HUES64 (cell line): ENCODE measurements at regions not wholly inside any gene's neighbourhood (a gene's known extent, or its start where the extent isn't known, plus 50 kb on each side); places are given as distances from the start of the nearest gene placed in this dataset.

Experiments used
- H3K27ac ChIP-seq: 2 replicates; pipeline ENCODE4 v1.7.0; 2013; ENCODE audit warnings: low read depth, low read length, inconsistent platforms
- H3K27me3 ChIP-seq: 2 replicates; pipeline ENCODE4 v1.6.1; 2013; ENCODE audit warnings: mild to moderate bottlenecking, low read length; ENCODE audit not compliant: insufficient read depth
- H3K36me3 ChIP-seq: 2 replicates; pipeline ENCODE4 v1.6.1; 2013; ENCODE audit warnings: mild to moderate bottlenecking, low read length; ENCODE audit not compliant: insufficient read depth
- H3K4me1 ChIP-seq: 2 replicates; pipeline ENCODE4 v1.6.1; 2013; ENCODE audit warnings: mild to moderate bottlenecking, low read length, moderate library complexity; ENCODE audit not compliant: insufficient read depth
- H3K4me3 ChIP-seq: 2 replicates; pipeline ENCODE4 v1.5.1; 2013; ENCODE audit warnings: mild to moderate bottlenecking, low read length, moderate library complexity
- H3K9ac ChIP-seq: 2 replicates; pipeline ENCODE4 v1.6.1; 2013; ENCODE audit warnings: mild to moderate bottlenecking, low read depth, low read length
- H3K9me3 ChIP-seq: 2 replicates; pipeline ENCODE4 v1.6.1; 2013; ENCODE audit warnings: low read depth, low read length; ENCODE audit not compliant: insufficient read depth
- WGBS: fragments of 150-250, 120-280 bp; methylation state at CpG from one replicate; pipeline ENCODE4 v1.1.7; 2013; ENCODE audit warnings: missing lambda C conversion rate; 5-methylcytosine and 5-hydroxymethylcytosine counted together

- Histone ChIP-seq H3K27ac (no peak overlapping the region), H3K9me3 (no peaks in the 10 kb centered on the region), H3K27me3 (no peaks in the 10 kb centered on the region), H3K4me1 (no peaks in the 10 kb centered on the region), H3K9ac (no peak overlapping the region), H3K4me3 (no peak overlapping the region), H3K36me3 (no peaks in the 10 kb centered on the region)
- WGBS, result 95% methylated on average over 6 of the region's 6 CpGs
Measured at GRCh38 chr4:53785996-53786395, 194.7 kb upstream of the LNX1 start.

- 98% methylated on average over 3 of the region's 3 CpGs for WGBS
- H3K9me3 ChIP-seq, result no peaks in the 10 kb centered on the region
- H3K4me1 ChIP-seq, result no peaks in the 10 kb centered on the region
- no peak overlapping the region for H3K27ac ChIP-seq
- no peaks in the 10 kb centered on the region for H3K36me3 ChIP-seq
- H3K27me3 ChIP-seq, result no peaks in the 10 kb centered on the region
- no peak overlapping the region for H3K9ac ChIP-seq
- no peak overlapping the region for H3K4me3 ChIP-seq
Measured at GRCh38 chr4:53784112-53784511, 192.8 kb upstream of the LNX1 start.

GRCh38 chr4:53783208-53783859, 192.0 kb upstream of the LNX1 start:
- Histone ChIP-seq H3K4me1 (no peaks in the 10 kb centered on the region), H3K36me3 (no peaks in the 10 kb centered on the region), H3K9me3 (no peaks in the 10 kb centered on the region), H3K4me3 (no peak overlapping the region), H3K9ac (no peak overlapping the region), H3K27ac (no peak overlapping the region), H3K27me3 (no peaks in the 10 kb centered on the region)
- 24% methylated on average over 1 of the region's 1 CpG for WGBS

GRCh38 chr4:53782458-53782845, 191.2 kb upstream of the LNX1 start:
- no peaks in the 10 kb centered on the region for H3K4me1 ChIP-seq
- no peak overlapping the region for H3K27ac ChIP-seq
- no peaks in the 10 kb centered on the region for H3K9me3 ChIP-seq
- no peaks in the 10 kb centered on the region for H3K27me3 ChIP-seq
- no peaks in the 10 kb centered on the region for H3K36me3 ChIP-seq
- no peak overlapping the region for H3K4me3 ChIP-seq
- no peak overlapping the region for H3K9ac ChIP-seq
- 86% methylated on average over 2 of the region's 2 CpGs for WGBS

- no peak overlapping the region for H3K4me3 ChIP-seq
- H3K27me3 ChIP-seq, result no peaks in the 10 kb centered on the region
- H3K27ac ChIP-seq, result no peak overlapping the region
- H3K9me3 ChIP-seq, result no peaks in the 10 kb centered on the region
- no peaks in the 10 kb centered on the region for H3K36me3 ChIP-seq
- WGBS, result 87% methylated on average over 10 of the region's 10 CpGs
- no peaks in the 10 kb centered on the region for H3K4me1 ChIP-seq
- H3K9ac ChIP-seq, result no peak overlapping the region
Measured at GRCh38 chr4:53781629-53782457, 190.6 kb upstream of the LNX1 start.

- 91% methylated on average over 2 of the region's 4 CpGs for WGBS
- no peaks in the 10 kb centered on the region for H3K27me3 ChIP-seq
- H3K36me3 ChIP-seq, result no peaks in the 10 kb centered on the region
- H3K9ac ChIP-seq, result no peak overlapping the region
- H3K4me1 ChIP-seq, result no peaks in the 10 kb centered on the region
- H3K9me3 ChIP-seq, result no peaks in the 10 kb centered on the region
- H3K4me3 ChIP-seq, result no peak overlapping the region
- H3K27ac ChIP-seq, result no peak overlapping the region
Measured at GRCh38 chr4:53780736-53781400, 189.6 kb upstream of the LNX1 start.

GRCh38 chr4:53779025-53779424, 187.7 kb upstream of the LNX1 start:
- no peaks in the 10 kb centered on the region for H3K36me3 ChIP-seq
- WGBS, result 83% methylated on average over 1 of the region's 3 CpGs
- H3K4me3 ChIP-seq, result no peak overlapping the region
- no peaks in the 10 kb centered on the region for H3K9me3 ChIP-seq
- H3K4me1 ChIP-seq, result no peaks in the 10 kb centered on the region
- no peak overlapping the region for H3K9ac ChIP-seq
- no peak overlapping the region for H3K27ac ChIP-seq
- H3K27me3 ChIP-seq, result no peaks in the 10 kb centered on the region

GRCh38 chr4:53778155-53778554, 186.9 kb upstream of the LNX1 start:
- no peaks in the 10 kb centered on the region for H3K36me3 ChIP-seq
- H3K9me3 ChIP-seq, result no peaks in the 10 kb centered on the region
- no peaks in the 10 kb centered on the region for H3K27me3 ChIP-seq
- H3K4me3 ChIP-seq, result no peak overlapping the region
- no peak overlapping the region for H3K27ac ChIP-seq
- H3K4me1 ChIP-seq, result no peaks in the 10 kb centered on the region
- 100% methylated on average over 1 of the region's 2 CpGs for WGBS
- H3K9ac ChIP-seq, result no peak overlapping the region

GRCh38 chr4:53777244-53777984, 186.1 kb upstream of the LNX1 start:
- 92% methylated on average over 4 of the region's 4 CpGs for WGBS
- H3K4me3 ChIP-seq, result no peak overlapping the region
- no peaks in the 10 kb centered on the region for H3K36me3 ChIP-seq
- H3K9ac ChIP-seq, result no peak overlapping the region
- H3K27me3 ChIP-seq, result no peaks in the 10 kb centered on the region
- no peaks in the 10 kb centered on the region for H3K4me1 ChIP-seq
- H3K9me3 ChIP-seq, result no peaks in the 10 kb centered on the region
- H3K27ac ChIP-seq, result no peak overlapping the region

GRCh38 chr4:53776141-53776540, 184.9 kb upstream of the LNX1 start:
- 93% methylated on average over 2 of the region's 2 CpGs for WGBS
- Histone ChIP-seq H3K27ac (no peak overlapping the region), H3K9ac (no peak overlapping the region), H3K27me3 (no peaks in the 10 kb centered on the region), H3K4me3 (no peak overlapping the region), H3K4me1 (no peaks in the 10 kb centered on the region), H3K36me3 (no peaks in the 10 kb centered on the region), H3K9me3 (no peaks in the 10 kb centered on the region)

GRCh38 chr4:53775381-53775780, 184.1 kb upstream of the LNX1 start:
- Histone ChIP-seq H3K4me1 (no peaks in the 10 kb centered on the region), H3K27me3 (no peaks in the 10 kb centered on the region), H3K9ac (no peak overlapping the region), H3K36me3 (no peaks in the 10 kb centered on the region), H3K4me3 (no peak overlapping the region), H3K27ac (no peak overlapping the region), H3K9me3 (no peaks in the 10 kb centered on the region)
- WGBS, result 91% methylated on average over 4 of the region's 4 CpGs
